ENCODE measurements at regions not wholly inside any gene's neighbourhood (a gene's known extent, or its start where the extent isn't known, plus 50 kb on each side); places are given as distances from the start of the nearest gene placed in this dataset.

DNA sequence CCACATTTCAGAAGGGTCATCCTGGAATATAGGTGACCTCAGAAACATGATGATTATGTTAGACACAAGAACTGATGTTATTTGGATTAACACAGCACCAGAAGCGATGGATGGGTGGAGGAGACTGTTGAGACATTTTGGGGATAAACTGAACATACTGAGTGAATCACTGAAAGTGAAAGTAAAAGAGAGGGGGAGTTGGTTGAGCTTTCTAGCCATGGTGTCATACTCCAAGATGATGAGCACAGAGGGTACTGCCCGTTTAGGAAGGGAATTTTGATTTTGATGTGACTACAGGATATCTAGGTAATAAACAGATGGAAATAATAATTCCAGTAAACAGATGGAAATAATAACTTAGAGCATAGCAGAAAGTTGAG, 248.0 kb upstream of the NPY start:
- TF ChIP-seq, protein P1, sequence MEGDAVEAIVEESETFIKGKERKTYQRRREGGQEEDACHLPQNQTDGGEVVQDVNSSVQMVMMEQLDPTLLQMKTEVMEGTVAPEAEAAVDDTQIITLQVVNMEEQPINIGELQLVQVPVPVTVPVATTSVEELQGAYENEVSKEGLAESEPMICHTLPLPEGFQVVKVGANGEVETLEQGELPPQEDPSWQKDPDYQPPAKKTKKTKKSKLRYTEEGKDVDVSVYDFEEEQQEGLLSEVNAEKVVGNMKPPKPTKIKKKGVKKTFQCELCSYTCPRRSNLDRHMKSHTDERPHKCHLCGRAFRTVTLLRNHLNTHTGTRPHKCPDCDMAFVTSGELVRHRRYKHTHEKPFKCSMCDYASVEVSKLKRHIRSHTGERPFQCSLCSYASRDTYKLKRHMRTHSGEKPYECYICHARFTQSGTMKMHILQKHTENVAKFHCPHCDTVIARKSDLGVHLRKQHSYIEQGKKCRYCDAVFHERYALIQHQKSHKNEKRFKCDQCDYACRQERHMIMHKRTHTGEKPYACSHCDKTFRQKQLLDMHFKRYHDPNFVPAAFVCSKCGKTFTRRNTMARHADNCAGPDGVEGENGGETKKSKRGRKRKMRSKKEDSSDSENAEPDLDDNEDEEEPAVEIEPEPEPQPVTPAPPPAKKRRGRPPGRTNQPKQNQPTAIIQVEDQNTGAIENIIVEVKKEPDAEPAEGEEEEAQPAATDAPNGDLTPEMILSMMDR (IDR thresholded peaks at IDR 0.05), result no peak
- TF ChIP-seq POLR2A (IDR thresholded peaks at IDR 0.05), result no peak
